ENCODE measurements at regions not wholly inside any gene's neighbourhood (a gene's known extent, or its start where the extent isn't known, plus 50 kb on each side); places are given as distances from the start of the nearest gene placed in this dataset.

DNA sequence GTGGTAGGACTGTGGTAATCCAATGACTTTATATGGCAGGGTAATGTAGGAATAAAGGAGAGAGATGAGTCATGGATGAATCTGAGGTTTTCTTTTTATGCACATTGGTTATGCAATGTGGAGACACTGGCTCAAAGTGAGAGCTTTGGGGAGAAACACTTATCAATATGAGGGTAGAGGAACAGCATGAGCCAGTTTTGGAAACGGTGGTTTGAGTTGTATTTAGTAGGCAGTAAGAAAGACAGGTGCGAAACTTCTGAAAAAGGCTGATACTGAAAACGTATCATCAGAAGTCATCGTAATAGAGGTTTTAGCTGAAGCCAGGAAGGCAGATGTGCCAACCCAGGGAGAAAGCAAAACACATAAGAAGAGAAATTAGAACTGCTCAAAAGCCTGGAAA is 854.8 kb upstream of the SEL1L start:
- no peak for TF ChIP-seq POLR2AphosphoS5 (IDR thresholded peaks at IDR 0.05; ENCODE audit: borderline replicate concordance, low read depth, low read length)
- TF ChIP-seq EZH2 (IDR thresholded peaks at IDR 0.05) = no peak
- no peak for TF ChIP-seq FOXP2 (optimal IDR thresholded peaks at IDR 0.05; ENCODE audit: control extremely low read depth, extremely low read length, insufficient read depth)
